GM19351 (cell line): ENCODE measurements at regions not wholly inside any gene's neighbourhood (a gene's known extent, or its start where the extent isn't known, plus 50 kb on each side); places are given as distances from the start of the nearest gene placed in this dataset.
"Not testable (repeated sequence)": the region's sequence is repeated elsewhere in the genome, so short reads cannot be mapped to it uniquely, and the experiment has no call there.

Source experiments
- ATAC-seq: cut with Tn5 transposase; IDR thresholded peaks from one replicate; pipeline ENCODE4 v1.9.1; 2021; ENCODE audit warnings: mild to moderate bottlenecking, moderate library complexity; ENCODE audit not compliant: unreplicated experiment

DNA sequence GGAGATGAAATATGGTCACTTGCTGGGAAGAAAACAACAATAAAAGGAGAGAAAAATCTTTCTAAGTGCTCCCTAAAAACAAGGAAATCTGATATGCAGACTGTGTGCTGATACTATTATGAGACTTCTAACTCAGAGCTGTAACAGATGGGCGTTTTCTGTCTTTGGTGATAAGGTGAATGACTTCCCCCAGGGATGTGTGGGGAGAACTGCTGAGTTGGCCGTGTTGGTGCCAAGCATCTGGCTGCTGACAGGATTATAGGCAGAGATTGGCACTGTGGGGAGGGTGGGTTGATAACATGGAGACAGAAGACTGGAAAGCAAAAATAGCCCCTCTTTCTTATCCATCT lies 438.5 kb upstream of the PLXNA2 start:
- no peak for ATAC-seq

DNA sequence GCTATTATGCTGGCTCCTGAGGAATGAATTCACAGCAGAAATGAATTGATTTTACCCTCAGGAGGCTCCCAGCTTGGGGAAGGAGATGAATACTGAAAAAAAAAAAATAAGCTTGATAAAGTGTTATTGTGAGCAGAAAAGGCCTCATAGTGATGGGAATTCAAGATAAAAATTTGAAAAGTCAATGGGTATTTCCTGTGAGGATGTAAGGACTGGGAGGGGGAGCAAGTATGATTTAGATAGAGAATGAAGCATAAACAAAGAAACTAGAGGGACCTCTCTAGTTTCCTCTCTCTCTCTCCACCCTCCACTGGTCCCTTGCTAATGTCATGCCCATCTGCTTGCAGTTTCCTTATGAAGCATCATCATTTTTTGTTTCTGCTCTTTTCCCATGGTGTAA lies 439.0 kb upstream of the PLXNA2 start:
- ATAC-seq: no peak

DNA sequence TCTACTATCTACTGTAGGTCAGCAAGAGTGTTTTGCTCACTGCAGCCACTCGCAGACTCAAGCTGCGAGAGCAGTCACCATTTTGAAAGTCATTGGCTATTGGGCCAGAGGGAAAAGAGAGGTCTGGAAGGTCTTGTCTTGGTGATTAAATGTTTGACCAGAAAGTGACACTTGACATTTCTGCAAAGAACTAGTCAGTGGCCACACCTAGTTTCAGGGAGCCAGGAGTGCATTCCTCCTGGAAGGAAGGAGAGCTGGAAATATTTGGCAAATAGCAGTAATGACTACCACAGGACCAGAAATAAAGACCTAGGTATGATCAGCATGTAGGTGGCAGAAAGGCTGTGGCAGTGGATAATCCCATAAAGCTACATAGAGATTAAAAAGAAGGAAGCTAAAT lies 440.0 kb upstream of the PLXNA2 start:
- no peak for ATAC-seq

DNA sequence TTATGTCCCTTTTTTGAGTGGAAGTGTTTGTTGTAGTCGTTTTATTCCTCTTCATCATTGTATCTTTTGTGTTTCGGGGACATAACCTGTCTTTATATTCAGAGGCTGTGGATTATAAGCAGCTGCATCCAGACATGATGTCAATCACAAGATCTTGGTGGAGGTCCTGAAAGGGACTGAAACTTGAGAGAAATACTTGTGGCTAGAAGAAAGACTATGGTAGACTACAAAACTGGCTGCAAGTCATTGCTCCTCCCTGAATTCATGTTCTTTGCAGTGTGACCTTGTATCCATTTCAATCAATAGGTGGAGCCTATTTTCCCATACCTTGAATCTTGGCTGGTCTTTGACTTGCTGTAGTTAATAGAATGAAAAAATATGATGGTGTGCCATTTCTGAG lies 442.4 kb upstream of the PLXNA2 start:
- ATAC-seq: no peak

DNA sequence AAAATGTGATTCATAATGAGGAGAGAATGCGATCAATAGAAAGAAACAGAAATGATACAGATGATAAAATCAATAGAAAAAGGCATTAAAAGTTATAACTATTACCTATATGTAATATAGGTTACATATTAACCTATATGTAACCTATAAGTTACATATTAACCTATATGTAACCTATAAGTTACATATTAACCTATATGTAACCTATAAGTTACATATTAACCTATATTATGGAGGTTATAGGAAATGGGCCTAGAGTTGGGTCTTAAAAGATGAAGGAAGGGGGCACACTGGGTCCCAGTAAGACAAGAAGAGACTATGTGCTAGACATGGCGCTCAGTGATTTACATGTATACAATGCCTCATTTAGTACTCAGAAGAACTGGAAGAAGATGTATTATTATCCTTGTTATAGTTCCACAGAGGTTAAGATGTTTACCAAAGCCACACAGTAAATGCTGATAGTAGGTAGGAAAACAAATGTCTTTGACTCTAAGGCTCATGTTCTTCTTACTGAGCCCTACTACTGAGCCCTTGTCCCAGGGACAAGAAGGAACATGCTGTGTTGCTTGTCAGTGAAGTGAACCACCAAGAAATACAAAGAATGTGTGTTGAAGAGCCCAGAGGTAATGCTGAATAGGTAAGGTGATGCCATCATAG lies 444.6 kb upstream of the PLXNA2 start:
- ATAC-seq: no peak

DNA sequence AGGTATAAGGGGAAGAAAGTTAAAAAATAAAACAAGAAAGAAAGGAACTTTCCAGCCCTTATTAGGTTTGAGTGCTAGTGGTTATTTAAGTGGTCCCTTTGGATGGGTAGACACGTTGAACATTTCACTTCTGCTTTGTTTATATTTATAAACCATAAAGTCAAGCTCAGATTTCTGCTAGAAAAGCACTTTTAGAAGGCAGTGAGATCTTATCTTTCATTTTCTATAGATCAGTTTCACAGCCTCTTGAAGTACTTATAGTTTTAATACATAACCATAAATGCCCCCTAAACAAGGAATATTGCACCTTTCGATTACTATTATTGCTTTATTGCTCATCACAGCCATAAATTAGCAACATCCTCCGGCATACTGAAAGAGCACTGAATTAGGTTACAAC lies 446.8 kb upstream of the PLXNA2 start:
- peak; percentile 76 for ATAC-seq

DNA sequence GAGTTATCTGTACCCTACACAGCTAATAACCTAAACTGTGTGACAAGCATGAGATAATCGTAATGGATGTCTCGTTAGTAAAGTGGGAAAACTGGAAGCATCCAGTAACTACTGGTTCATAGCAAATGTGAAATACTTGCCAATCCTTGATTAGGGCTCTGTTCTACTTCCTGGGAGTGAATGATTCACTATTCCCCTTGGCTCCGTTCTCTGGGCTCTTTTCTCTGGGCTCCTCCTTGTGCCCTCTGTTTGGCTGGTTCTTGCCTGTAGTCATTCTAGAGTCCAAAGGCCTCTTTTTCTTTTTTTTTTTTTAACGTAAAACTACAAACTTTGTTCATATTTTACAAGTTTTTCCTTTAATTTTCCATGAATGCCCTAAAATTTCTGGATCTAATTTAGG lies 465.8 kb upstream of the PLXNA2 start:
- no peak for ATAC-seq

DNA sequence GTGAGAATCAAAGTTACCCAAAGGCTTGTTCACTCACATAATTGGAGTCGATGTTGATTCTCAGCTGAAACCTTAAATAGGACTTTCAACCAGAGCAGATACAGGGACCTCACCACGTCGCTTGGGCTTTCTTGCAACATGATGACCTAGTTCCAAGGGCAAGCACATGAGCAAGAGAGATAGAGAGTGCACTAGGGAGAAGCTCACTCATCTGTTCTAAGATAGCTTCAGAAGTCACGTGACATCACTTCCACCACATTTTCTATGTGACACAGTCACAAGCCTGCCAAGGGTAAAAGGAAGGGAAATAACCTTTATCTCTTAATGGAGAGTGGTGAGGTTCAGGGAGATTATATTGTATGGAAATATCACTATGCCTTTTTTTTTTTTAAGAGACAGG lies 470.1 kb upstream of the PLXNA2 start:
- ATAC-seq: no peak

DNA sequence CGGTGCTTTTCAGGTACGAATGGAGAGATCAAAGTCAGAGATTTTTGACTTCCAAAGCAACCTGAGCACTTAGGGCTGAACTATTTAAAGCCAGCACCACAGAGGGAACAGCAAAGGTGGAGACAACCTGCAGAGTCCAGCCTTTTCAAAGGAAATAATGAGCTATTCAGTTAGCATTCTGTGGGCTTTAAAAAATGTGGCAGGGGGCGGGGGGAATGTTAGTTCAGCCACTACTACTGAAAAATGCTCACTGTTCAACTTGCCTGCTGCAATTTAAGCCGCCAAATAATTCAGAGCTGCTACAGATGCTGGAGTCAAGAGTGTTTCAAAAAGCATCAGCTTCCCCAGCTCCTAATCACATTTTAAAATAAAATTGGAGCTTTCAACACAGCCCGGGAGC lies 473.3 kb upstream of the PLXNA2 start:
- ATAC-seq: no peak

DNA sequence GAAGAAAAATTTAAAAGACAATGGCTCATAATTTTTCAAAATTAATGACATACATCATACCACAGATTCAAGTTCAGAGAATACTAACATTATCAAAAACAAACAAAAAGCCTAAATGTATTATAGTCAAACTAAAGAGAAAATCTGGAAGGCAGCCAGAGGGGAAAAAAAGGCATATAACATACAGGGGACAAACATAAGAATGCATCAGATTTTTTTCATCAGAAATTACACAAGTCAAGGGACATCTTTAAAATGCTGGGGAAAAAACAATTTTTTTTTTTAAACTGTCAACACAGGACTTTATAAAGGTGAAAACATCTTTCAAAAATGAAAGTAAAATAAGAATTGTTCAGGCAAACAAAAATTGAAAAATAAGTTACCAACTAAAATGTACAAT lies 478.4 kb upstream of the PLXNA2 start:
- no peak for ATAC-seq

DNA sequence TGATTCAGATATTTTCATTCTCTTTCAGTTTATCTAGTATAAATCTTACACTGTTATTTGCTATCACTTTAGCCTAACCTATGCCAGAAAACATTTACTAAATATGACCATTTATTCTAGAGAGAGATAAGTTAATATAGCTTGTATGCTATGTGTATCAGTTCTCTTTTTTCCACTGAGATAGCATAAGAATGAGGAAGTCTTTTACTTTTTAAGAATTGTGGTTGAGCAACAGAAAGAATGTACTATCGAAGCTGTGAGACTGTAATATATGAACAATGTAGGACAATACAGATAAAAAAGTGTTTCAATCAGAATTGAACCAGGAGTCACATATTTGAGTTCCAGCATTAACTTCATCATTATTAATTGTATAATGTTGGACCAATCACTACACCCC lies 479.9 kb upstream of the PLXNA2 start:
- peak; percentile 71 for ATAC-seq

DNA sequence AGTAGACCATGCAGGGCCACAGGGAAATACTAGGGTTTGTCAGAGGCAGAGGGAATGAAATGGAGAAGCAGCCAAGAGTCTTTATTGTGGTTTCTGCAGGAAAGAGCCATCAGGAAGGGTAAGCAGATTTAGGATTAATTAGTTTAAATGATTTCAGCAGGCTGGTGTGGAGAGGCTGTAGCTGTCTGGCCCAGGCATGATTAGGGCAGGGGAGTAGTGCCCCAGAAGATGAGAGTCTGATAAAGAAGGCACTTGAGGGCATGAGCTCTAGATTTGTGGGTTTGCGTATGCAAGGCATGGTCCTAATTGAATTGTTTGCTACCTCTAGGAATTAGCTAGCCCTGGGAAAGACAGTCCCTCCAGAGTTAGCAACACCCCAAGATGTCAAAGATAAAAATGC lies 484.6 kb upstream of the PLXNA2 start:
- ATAC-seq: no peak

DNA sequence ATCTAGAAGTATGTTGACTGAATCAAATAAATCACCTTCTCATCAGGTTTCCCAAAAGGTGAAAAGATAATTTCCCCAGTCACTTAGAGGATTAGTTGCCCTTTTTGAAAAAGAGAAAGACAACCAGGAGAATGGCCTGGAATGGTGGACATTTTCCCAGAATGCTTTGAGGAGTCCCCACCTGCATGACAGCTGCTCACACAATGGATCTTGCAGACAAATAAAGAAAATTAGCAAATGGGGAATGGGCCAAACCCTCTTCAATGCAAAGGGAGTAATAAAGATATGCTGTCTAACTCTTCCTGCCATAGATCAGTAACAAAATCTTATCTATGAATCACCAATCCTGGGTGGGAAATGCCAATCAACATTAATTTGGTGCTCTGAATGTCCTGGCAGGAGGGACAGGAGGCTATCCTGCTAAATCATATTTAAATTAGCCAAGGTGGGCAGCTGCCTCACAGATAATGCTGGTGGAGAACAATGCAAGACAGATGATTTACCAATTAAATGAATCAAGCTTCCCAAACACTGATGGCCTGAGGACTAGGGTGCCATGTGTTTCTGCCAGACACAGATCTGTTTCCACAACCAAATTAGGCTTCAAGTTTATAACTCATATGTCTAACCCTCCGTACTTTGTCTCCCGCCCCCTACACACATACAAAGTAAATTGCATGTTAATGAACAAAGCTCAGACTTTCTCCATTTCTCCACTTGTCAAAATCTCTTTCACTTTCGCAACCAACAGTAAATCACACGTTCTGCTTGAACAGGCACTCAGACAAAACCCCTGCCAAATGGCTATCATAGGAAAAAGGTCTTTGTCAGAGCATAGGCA lies 488.0 kb upstream of the PLXNA2 start:
- peak; percentile 89 for ATAC-seq

DNA sequence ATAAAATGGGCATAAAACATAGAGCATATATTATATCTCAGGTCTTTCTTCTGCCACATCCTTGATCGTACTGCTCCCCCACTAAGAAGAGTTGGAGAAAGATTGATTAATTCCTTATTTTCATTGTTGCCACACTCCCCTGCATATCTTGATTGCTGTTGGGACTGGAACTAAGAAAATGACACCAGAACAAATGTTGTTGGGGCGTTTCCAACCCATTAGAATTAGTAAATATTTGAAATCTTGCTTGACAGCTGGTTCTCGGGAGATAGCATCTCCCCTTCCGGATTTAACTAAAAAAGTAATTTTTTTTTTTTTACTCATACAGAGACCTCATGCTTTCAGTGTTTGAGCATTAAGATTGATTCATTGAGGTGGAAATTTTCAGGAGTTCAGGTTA lies 493.0 kb upstream of the PLXNA2 start:
- no peak for ATAC-seq

DNA sequence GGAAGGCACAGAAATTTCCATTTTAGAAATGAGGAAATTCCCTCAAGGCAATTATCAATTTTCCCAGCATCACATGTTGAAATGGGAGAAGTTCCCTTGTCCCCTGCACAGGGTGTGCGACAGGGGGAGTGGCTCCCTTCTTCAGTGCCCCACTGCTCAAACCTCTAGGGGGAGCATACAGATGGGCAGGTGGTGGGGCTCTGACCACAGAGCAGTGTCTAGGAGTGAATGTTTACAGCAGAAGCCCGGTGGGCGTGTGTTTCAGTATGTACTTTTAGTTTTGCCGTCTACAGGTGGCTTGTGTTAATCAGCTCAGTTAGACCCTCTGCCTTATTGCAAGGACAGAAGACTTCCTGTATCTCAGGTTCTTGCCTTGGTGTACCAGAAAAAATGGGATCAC lies 493.7 kb upstream of the PLXNA2 start:
- peak; percentile 75 for ATAC-seq

DNA sequence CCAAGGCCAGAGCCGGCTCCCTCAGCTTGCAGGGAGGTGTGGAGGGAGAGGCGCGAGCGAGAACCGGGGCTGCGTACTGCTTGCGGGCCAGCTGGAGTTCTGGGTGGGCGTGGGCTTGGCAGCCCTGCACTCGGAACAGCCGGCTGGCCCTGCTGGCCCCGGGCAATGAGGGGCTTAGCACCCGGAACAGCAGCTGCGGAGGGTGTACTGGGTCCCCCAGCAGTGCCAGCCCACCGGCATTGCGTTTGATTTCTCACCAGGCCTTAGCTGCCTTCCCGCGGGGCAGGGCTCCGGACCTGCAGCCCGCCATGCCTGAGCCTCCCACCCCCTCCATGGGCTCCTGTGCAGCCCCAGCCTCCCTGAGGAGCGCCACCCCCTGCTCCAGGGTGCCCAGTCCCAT lies 495.5 kb upstream of the PLXNA2 start:
- ATAC-seq: not testable (repeated sequence)

DNA sequence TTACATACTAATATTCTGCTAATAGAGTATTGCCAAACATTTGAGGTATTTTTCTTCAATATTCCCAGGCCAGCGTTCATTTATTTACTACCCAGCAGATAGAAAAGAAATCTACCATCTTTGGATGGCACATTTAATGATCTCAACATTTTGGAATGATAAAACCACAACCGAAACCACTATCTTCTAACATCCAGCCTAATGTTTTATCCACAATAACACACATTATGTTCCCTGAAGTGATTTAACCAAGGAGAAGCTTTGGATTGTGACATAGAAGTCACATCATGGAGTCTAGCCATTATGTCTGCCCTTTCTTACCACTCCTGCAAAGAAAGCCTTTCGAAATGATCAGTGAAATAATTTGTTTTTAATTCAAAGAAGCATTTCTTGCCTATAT lies 497.1 kb upstream of the PLXNA2 start:
- ATAC-seq: no peak

DNA sequence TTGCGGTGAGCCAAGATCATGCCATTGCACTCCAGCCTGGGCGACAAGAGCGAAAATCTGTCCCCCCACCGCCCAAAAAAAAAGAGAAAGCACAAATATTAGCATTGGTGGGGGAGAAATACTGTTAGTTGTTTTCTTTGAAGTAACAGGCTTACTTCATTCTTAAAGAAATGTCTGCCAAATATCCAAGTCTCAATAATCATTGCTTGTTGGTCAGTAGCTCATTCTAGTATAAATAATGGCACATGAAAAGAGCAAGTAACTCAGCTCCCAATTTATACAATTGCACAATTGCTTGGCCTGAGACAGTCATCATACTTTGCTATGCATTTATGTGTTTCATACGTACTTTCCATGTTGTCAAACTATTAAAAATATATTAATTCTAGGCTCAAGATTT lies 499.2 kb upstream of the PLXNA2 start:
- ATAC-seq: no peak

DNA sequence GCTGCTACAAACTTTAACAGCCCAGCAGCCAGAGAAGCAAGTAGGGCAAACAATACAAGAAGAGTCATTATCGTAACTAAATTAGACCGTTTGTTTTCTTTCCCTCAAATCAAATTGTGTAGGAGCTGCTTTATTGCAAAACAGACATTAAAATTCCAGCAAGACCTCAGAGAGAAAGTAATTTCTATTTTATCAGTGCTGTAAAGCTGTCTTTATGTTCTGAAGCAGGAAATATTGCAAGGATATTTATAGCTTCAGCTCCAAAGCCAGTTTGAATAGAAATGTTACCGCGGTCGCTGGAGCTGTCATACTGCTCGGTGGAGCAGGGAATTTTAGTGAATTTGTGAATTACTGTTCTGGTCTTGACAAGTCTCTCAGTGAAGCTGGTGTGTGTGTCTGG lies 503.8 kb upstream of the PLXNA2 start:
- no peak for ATAC-seq

DNA sequence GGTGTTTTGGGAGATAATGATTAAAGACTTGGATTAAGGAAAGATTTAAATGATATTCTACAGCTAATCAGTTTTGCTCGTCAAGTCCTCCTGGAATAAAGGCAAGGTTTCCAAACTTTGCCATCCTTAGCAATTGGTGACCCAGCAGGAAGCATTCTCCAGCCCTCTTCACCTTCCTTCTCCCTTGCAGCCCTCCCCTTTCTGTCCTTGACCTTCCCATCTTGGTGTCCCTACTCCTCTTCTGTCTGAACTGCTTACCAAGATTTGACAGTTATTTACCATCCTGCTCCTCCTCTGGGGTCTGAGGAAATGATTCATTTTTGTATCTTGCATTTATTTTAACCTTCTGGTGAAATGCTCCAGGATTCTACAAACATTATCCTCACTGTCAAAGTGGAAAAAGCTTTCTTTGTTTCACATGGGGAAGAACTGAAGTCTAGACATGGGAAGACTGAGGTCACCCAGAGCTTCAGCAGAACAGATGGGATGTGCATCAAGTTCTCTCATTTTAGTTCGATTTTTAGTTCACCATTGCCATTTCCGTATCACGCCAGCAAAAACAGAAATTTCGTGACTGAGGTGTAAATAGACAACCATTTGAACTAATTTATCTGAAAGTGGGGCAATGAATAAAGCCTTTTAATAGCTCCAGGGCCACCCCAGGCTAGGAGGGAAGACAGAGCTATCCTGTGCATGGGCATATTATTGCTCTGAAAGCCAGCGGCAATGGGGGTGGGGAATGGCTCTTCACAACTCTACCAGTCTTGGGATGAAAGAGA lies 504.4 kb upstream of the PLXNA2 start:
- ATAC-seq: no peak

DNA sequence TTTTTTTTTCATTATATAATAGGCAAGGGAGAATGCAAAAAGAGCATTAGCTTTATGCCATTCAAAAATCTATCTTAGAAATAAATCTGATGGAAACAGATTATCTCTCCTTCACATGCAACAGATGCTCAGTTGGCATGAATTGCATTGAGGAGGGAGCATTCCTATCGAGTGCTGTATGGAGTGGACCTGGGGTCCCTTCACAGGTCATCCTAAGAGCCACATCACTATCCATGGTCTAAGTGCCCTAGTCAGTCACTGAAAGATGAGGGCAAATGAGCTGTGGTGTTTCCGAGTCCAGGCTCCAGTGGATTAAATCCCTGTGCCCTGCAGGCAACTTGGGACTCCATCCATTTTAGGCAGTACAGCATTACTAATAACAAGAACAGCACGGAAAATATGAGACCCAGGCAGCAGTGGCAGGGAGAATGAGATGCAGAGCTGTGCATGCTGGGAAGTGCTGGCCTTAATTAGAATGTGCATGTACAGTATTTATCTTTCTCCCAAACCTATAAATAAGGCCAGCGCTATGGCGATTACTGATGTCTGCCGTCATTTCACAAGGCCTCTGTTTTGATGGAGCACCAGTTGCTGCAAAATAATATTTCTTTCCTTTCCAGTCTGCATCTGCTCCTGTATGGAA lies 512.3 kb upstream of the PLXNA2 start:
- no peak for ATAC-seq

DNA sequence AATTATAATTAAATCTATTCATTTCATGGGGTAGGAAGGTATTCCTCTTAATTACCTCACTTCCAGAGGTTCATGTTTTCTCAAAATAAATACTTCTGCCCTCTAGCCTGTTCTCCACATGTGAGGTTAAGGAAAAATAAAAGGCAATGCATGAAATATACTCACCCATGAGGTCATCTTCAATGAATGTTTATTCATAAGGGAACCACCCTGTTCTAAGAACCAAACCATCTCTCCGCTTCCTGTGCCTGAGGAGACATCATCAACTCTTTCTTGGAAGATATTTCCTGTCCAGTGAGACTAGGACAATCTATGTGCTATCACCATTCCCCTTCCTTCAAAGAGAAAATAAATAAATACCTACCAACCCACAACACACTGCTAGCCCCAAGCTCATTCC lies 513.7 kb upstream of the PLXNA2 start:
- ATAC-seq: no peak
